Calu3 (cell line): ENCODE measurements at regions not wholly inside any gene's neighbourhood (a gene's known extent, or its start where the extent isn't known, plus 50 kb on each side); places are given as distances from the start of the nearest gene placed in this dataset.

Source experiments
- BruUV-seq: library from RNA; stranded (reverse); fragments of 400-500 nt; replicated peaks from 2 replicates; lab custom pipeline; 2021; lab: Mats Ljungman, UMichigan
- CTCF ChIA-PET: fragments of 300-600 bp; sonication (Branson Sonifier 250); formaldehyde crosslinking; loops from one replicate; lab custom pipeline; 2022; ENCODE audit warnings: antibody characterized with exemption; lab: Charles Lee
- DNase-seq: peaks from one replicate; pipeline ENCODE4 v3.0.0; 2022
- H3K27ac Mint-ChIP-seq: one replicate; pipeline ENCODE4 v1.8.0; 2022; ENCODE audit warnings: mixed read lengths; ENCODE audit not compliant: unreplicated experiment
- H3K27me3 Mint-ChIP-seq: one replicate; pipeline ENCODE4 v1.8.0; 2022; ENCODE audit warnings: mixed read lengths; ENCODE audit not compliant: unreplicated experiment
- H3K36me3 Mint-ChIP-seq: one replicate; pipeline ENCODE4 v1.8.0; 2022; ENCODE audit warnings: mild to moderate bottlenecking, moderate library complexity, mixed read lengths; ENCODE audit not compliant: insufficient read depth, unreplicated experiment
- H3K4me1 Mint-ChIP-seq: one replicate; pipeline ENCODE4 v1.8.0; 2022; ENCODE audit warnings: mild to moderate bottlenecking, low read depth, mixed read lengths; ENCODE audit not compliant: unreplicated experiment
- H3K4me3 Mint-ChIP-seq: one replicate; pipeline ENCODE4 v1.8.0; 2022; ENCODE audit warnings: mild to moderate bottlenecking, low read depth, moderate library complexity, mixed read lengths; ENCODE audit not compliant: unreplicated experiment
- H3K9me3 Mint-ChIP-seq: one replicate; pipeline ENCODE4 v1.8.0; 2022; ENCODE audit warnings: low read depth, mixed read lengths; ENCODE audit not compliant: unreplicated experiment
- CTCF ChIP-seq: fragments of 200-600 bp; IDR thresholded peaks from one replicate; pipeline ENCODE4 v1.8.0; 2022; ENCODE audit warnings: antibody characterized with exemption; ENCODE audit not compliant: unreplicated experiment
- intact Hi-C: fragments of 100-400 bp; cut with micrococcal nuclease; formaldehyde crosslinking; loops from one replicate; pipeline ENCODE4 v1.10.0; 2022; ENCODE audit not compliant: unreplicated experiment

GRCh38 chr6:159623156-159623555 is 69.9 kb downstream of the SOD2 start:
- intact Hi-C loops, result no loop called here
- DNase-seq, result no peak
- no peaks in the 10 kb centered on the region for H3K4me1 Mint-ChIP-seq
- TF ChIP-seq CTCF, result no peak
- BruUV-seq, result no TSS peak
- no peak overlapping the region for H3K27ac Mint-ChIP-seq
- no peaks in the 10 kb centered on the region for H3K36me3 Mint-ChIP-seq
- peaks cover 19% of the 10 kb centered on the region for H3K27me3 Mint-ChIP-seq
- H3K9me3 Mint-ChIP-seq, result no peaks in the 10 kb centered on the region
- CTCF ChIA-PET, result no interaction called here
- no peak overlapping the region for H3K4me3 Mint-ChIP-seq

- no TSS peak for BruUV-seq
- no peak for TF ChIP-seq CTCF
- Mint-ChIP-seq H3K36me3 (no peaks in the 10 kb centered on the region), H3K27ac (no peak overlapping the region), H3K9me3 (no peaks in the 10 kb centered on the region), H3K27me3 (peaks cover 19% of the 10 kb centered on the region), H3K4me3 (no peak overlapping the region), H3K4me1 (no peaks in the 10 kb centered on the region)
- no peak for DNase-seq
- intact Hi-C loops, result no loop called here
- CTCF ChIA-PET, result interaction anchor here (0.6 kb wide), 1 partner anchor 523 kb away, joined by 4 read pairs; no protein-coding TSS in a partner anchor
Measured at GRCh38 chr6:159620947-159621346, 72.1 kb downstream of the SOD2 start.

GRCh38 chr6:159617444-159617843 is 75.6 kb downstream of the SOD2 start:
- intact Hi-C loops, result no loop called here
- no peaks in the 10 kb centered on the region for H3K36me3 Mint-ChIP-seq
- no peak overlapping the region for H3K4me3 Mint-ChIP-seq
- no peak overlapping the region for H3K27ac Mint-ChIP-seq
- DNase-seq, result no peak
- H3K27me3 Mint-ChIP-seq, result peaks cover 19% of the 10 kb centered on the region
- H3K9me3 Mint-ChIP-seq, result no peaks in the 10 kb centered on the region
- CTCF ChIA-PET, result no interaction called here
- no peak for TF ChIP-seq CTCF
- no TSS peak for BruUV-seq
- H3K4me1 Mint-ChIP-seq, result no peaks in the 10 kb centered on the region

- H3K27ac Mint-ChIP-seq, result no peak overlapping the region
- intact Hi-C loops, result no loop called here
- CTCF ChIA-PET, result no interaction called here
- DNase-seq, result no peak
- H3K27me3 Mint-ChIP-seq, result peaks cover 19% of the 10 kb centered on the region
- BruUV-seq, result no TSS peak
- no peaks in the 10 kb centered on the region for H3K4me1 Mint-ChIP-seq
- no peaks in the 10 kb centered on the region for H3K36me3 Mint-ChIP-seq
- no peak overlapping the region for H3K4me3 Mint-ChIP-seq
- H3K9me3 Mint-ChIP-seq, result no peaks in the 10 kb centered on the region
- TF ChIP-seq CTCF, result no peak
Measured at GRCh38 chr6:159616456-159616855, 76.6 kb downstream of the SOD2 start.
